ENCODE measurements at regions not wholly inside any gene's neighbourhood (a gene's known extent, or its start where the extent isn't known, plus 50 kb on each side); places are given as distances from the start of the nearest gene placed in this dataset.
"Not testable (repeated sequence)": the region's sequence is repeated elsewhere in the genome, so short reads cannot be mapped to it uniquely, and the experiment has no call there.

DNA sequence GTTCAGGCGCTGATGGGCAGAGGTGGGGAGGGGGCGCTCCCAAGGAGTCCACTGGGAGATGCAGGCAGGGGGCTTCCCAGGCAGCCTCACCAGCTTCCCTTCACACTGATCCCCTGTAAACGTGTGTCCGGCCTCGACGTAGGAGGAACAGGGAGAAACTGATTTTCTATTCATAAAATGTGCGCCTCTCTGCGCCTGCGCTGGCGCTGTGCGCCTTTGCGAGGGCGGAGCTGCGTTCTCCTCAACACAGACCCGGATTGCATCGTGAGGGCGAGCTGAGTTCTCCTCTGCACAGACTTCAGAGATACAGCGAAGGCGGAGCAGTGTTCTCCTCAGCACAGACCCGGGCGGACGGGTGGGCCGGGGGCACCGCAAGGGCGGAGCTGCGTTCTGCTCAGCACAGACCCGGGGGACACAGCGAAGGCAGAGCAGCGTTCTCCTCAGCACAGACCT lies 259.1 kb downstream of the GOLGA6L6 start:
- H3K9me3 Mint-ChIP-seq; H3K27me3 Mint-ChIP-seq; H3K4me1 Mint-ChIP-seq; H3K27ac Mint-ChIP-seq; H3K36me3 Mint-ChIP-seq (ENCODE audit: low read depth); ATAC-seq (replicated peaks); H3K4me3 Mint-ChIP-seq: not testable (repeated sequence)

DNA sequence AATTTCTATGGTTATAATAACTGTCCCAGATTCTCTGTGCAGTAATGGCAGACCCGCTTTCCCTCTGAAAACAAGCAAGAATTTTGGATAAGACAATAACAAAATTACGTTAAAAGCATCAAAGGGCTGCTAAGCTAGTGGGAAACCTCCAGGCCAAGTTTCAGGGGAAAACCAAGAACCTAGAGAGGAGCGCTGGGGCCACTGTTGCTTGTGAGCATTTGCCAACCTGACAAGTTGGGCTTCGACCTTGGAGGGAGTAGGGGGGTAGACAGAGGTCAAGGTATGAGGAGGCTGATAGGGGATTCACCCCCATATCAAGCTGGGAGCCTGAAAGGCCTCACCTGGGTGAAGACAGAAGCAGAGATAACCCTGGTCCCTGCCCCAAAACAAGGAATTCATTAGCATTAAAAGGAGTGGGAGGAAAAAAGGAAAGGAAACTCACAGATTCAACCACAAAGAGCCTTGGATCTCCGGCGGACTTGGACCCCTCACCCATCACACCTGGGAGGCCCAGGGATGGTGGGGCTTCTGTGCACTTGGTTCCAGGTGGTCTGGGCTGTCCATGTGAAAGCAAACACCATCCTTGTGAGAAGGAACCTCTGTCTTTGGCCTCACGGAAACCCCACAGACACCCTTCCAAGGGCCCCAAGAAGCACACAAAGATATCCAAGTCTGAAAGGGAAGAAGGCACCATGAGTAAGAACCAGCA lies 259.9 kb downstream of the GOLGA6L6 start:
- not testable (repeated sequence) for ATAC-seq (replicated peaks); H3K27me3 Mint-ChIP-seq; H3K4me3 Mint-ChIP-seq; H3K27ac Mint-ChIP-seq; H3K36me3 Mint-ChIP-seq (ENCODE audit: low read depth); H3K4me1 Mint-ChIP-seq; H3K9me3 Mint-ChIP-seq

DNA sequence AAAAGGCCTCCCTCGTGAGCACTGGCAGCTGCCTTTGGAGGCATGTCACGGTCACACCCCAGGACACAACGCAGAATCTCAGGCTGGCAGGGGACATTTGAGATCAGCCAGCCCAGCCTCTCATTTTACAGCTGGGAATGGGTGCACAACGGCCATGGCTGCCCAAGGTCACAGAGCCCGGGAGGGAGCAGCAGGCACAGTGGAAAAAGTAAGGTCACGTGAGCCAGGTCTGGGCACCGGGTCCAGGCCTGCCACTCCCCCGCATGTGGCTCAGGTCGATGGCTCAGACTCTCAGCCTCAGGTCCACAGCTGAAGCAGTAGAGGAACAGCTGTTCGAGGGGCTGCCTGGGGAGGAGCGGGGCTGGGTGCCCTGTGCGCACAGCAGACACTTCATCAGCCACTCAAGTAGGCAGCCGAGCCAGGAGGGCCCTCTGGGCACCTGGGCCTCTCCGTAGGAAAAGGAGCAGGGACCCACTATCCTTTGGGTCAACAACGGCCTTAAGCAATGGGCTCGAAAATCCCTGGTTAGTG lies 260.6 kb downstream of the GOLGA6L6 start:
- no peak overlapping the region for H3K27ac Mint-ChIP-seq
- no peaks in the 10 kb centered on the region for H3K27me3 Mint-ChIP-seq
- ATAC-seq (replicated peaks) = peak; percentile 28
- no peaks in the 10 kb centered on the region for H3K36me3 Mint-ChIP-seq (ENCODE audit: low read depth)
- H3K4me1 Mint-ChIP-seq = no peaks in the 10 kb centered on the region
- no peak overlapping the region for H3K4me3 Mint-ChIP-seq
- H3K9me3 Mint-ChIP-seq = no peaks in the 10 kb centered on the region

DNA sequence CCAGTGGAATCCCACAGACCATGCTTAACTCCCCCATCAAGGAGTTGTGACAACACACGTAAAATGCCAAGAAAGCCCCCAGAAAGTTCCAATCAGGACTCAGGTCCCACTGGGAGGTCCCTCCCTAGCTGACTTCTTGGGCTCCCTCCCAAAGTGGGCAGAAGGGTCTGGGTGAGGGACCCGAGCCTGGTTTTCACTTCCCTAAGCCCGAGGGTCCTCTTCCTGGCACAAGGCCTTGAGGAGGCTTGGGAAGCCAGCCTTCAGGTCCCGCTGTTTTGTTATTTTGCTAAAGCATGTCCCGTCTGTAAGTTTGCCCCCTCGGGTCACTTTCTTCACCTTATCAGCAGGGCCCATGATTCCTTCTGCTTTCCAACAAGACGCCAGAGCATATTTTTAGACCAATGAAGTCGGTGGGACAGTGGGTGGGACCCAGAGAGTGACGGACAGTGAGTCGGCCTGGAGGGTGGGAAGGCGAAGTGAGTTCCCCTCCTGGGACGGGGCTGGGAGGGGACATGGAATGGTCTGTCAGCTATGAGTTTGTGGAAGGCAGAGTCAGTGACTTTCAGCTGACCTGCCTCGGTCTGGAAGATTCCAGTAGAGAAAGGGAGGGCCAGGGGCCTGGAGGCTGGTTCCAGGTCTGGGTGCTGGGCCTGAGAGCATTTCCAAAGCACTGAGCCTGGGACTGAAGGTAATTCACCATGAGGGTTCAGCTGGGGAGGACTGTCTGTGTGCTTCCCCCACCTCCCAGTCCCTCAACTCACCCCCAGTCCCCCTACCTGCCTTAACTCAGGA lies 261.3 kb downstream of the GOLGA6L6 start:
- not testable (repeated sequence) for H3K4me3 Mint-ChIP-seq; H3K27me3 Mint-ChIP-seq; H3K36me3 Mint-ChIP-seq (ENCODE audit: low read depth); H3K4me1 Mint-ChIP-seq; H3K9me3 Mint-ChIP-seq; H3K27ac Mint-ChIP-seq
- peak; percentile 11 for ATAC-seq (replicated peaks)

DNA sequence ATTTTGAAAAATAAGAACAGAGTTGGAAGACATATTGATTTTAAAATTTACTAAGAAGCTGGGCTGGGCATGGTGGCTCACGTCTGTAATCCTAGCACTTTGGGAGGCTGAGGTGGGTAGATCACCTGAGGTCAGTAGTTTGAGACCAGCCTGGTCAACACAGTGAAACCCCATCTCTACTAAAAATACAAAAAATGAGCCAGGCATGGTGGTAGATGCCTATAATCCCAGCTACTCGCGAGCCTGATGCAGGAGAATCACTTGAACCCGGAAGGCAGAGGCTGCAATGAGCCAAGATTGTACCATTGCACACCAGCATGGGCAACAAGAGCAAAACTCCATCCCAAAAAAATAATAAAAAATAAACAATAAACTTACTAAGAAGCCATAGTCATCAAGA lies 262.5 kb downstream of the GOLGA6L6 start:
- H3K4me3 Mint-ChIP-seq; H3K9me3 Mint-ChIP-seq; H3K36me3 Mint-ChIP-seq (ENCODE audit: low read depth); H3K4me1 Mint-ChIP-seq; H3K27me3 Mint-ChIP-seq; H3K27ac Mint-ChIP-seq; ATAC-seq (replicated peaks): not testable (repeated sequence)

DNA sequence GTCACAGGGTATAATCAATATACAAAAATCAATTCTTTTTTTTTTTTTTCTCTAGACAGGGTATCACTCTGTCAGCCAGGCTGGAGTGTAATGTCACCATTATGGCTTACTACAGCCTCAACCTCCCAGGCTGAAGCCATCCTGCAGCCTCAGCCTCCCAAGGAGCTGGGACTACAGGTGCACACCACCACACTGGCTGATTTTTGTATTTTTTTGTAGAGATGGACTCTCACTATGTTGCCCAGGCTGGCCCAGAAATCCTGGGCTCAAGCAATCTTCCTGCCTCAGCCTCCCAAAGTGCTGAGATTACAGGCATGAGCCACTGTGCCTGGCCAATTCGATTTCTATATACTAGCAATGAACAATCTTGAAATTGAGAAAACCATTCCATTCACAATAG lies 263.2 kb downstream of the GOLGA6L6 start:
- ATAC-seq (replicated peaks); H3K4me3 Mint-ChIP-seq: not testable (repeated sequence)

DNA sequence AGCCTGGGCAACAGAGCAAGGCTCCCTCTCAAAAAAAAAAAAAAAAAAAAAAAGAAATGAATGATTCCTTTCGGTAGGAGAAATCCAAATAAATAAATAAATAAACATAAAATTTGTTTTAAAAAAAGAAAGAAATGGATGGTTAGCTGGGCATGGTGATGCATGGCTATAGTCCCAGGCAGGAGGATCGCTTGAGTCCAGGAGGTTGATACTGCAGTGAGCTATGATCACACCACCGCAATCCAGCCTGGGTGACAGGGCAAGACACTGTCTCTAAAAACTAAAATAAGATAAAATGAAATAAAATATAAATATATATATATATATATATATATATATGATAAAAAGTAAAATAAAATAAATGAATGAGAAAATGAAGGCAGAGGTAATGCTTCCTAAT lies 264.1 kb downstream of the GOLGA6L6 start:
- H3K9me3 Mint-ChIP-seq; ATAC-seq (replicated peaks); H3K36me3 Mint-ChIP-seq (ENCODE audit: low read depth); H3K27ac Mint-ChIP-seq; H3K4me3 Mint-ChIP-seq; H3K27me3 Mint-ChIP-seq; H3K4me1 Mint-ChIP-seq: not testable (repeated sequence)

More for the DNA sequence above, 263.2 kb downstream of the GOLGA6L6 start:
- H3K27me3 Mint-ChIP-seq; H3K36me3 Mint-ChIP-seq (ENCODE audit: low read depth); H3K9me3 Mint-ChIP-seq; H3K4me1 Mint-ChIP-seq; H3K27ac Mint-ChIP-seq: not testable (repeated sequence)

DNA sequence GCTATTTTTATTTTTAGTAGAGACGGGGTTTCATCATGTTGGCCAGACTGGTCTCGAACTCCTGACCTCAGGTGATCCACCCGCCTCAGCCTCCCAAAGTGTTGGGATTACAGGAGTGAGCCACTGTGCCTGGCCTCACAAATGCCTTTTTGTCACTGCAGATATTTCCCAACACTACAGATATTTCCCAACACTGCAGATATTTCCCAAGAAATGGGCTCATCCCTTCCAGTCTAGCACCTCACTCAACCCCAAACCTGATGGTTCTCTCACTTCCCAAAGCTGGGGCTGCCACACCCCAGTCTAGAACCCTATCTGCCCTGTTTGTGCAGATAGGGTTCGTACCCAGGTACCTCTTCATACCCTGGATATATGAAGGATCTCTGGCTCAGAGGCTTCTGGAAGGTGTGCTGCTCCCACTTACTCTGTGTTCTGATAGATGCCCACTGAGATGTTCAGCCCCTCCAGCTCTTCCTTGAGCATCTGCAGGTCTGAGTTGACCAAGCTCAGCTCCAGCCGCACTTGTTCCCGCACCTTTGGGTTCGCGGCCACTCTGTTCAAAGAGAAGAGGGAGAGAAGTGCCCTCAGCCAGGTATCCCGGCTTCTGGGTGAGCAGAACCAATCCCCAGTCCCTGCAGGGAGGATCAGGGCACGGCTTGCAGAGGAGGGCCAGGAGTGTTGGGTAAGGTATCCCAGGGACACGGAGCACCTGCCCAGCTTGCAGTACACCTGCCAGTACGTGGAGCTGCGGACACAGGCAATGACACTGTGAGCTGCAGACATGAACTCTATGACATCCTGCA lies 265.1 kb downstream of the GOLGA6L6 start:
- H3K4me1 Mint-ChIP-seq; ATAC-seq (replicated peaks); H3K27me3 Mint-ChIP-seq; H3K27ac Mint-ChIP-seq; H3K4me3 Mint-ChIP-seq; H3K36me3 Mint-ChIP-seq (ENCODE audit: low read depth); H3K9me3 Mint-ChIP-seq: not testable (repeated sequence)

DNA sequence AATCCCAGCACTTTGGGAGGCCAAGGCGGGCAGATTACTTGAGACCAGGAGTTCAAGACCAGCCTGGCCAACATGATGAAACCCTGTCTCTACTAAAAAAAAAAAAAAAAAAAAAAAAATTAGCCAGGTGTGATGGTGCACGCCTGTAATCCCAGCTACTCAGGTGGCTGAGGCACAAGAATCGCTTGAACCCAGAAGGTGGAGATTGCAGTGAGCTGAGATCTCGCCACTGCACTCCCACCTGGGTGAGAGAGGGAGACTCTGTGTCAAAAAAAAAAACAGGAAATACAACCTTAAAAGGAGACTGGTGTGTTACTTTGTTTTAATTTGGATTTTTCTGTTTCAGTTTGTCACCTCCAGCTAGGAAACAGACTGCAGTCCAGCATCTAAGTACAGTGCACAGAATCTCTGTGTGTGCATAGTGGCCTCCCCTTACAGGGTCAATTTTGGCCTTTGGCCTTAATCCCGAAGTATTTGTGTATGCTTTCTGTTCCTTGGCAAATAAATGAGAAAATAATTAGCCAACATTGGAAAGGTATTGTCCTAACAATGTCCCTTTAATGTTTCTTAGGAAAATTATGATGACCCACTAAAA lies 266.1 kb downstream of the GOLGA6L6 start:
- not testable (repeated sequence) for ATAC-seq (replicated peaks)

DNA sequence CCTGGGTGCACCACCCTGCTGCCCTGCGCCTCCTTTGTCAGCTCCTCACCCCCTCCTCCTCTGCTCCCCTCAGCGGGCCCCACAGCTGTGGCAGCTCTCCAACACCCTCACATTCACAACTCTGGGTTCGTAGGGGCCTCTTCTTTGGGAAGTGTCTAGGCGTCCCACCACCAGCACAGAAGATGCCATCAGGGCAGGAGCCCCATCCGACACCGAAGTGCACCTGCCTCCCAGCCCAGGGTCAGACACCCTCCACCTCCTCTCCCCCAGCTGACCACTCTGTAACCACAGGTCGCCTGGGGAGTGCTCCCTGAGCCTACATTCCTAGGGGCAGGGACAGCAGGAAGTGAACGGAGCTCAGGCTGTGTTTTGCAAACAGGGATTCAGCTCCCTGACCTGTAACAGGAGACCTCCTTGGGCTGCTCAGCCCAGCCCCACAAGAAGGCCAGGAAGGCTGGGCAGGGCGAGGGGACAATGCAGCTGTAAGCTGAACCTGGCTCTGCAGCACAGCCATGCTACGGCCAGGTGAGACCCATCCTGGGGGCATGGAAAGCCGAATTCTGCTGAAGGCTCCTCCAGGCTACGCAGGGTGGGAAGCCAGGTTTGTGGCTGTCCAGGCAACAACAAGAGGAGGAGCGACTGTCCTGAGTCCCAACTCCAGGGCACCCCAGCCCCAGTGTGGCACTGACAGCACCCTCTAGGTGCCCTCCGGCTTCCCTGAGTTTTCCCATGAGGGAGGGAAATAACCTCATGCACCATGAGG lies 269.0 kb downstream of the GOLGA6L6 start:
- peak; percentile 5 for ATAC-seq (replicated peaks)
- no peak overlapping the region for H3K27ac Mint-ChIP-seq
- no peaks in the 10 kb centered on the region for H3K36me3 Mint-ChIP-seq (ENCODE audit: low read depth)
- H3K4me1 Mint-ChIP-seq = no peaks in the 10 kb centered on the region
- no peak overlapping the region for H3K4me3 Mint-ChIP-seq
- no peaks in the 10 kb centered on the region for H3K27me3 Mint-ChIP-seq
- no peaks in the 10 kb centered on the region for H3K9me3 Mint-ChIP-seq

More for the DNA sequence above, 266.1 kb downstream of the GOLGA6L6 start:
- H3K9me3 Mint-ChIP-seq; H3K4me3 Mint-ChIP-seq; H3K36me3 Mint-ChIP-seq (ENCODE audit: low read depth); H3K27ac Mint-ChIP-seq; H3K27me3 Mint-ChIP-seq; H3K4me1 Mint-ChIP-seq: not testable (repeated sequence)

DNA sequence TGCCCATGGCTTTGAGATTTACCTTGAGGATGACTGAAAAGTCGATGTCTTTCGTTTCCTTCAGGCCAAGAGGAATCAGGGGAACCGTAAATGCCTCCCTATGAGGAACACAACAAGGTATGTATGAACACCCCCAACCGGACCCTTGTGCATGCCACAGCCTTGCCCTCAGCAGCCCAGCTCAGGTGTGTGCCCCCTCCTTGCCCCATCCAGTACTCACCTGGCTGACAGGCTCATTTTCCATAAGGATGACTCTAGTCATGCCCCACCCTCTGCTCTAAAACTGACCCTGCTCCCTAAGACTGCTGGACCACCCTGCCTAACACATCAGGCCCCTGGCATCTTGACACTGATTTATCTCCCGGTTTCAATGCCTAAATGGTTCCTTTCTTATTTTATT lies 270.0 kb downstream of the GOLGA6L6 start:
- no peak overlapping the region for H3K27ac Mint-ChIP-seq
- H3K4me3 Mint-ChIP-seq = no peak overlapping the region
- no peaks in the 10 kb centered on the region for H3K4me1 Mint-ChIP-seq
- H3K9me3 Mint-ChIP-seq = no peaks in the 10 kb centered on the region
- ATAC-seq (replicated peaks) = peak; percentile 15
- no peaks in the 10 kb centered on the region for H3K27me3 Mint-ChIP-seq
- H3K36me3 Mint-ChIP-seq (ENCODE audit: low read depth) = no peaks in the 10 kb centered on the region

DNA sequence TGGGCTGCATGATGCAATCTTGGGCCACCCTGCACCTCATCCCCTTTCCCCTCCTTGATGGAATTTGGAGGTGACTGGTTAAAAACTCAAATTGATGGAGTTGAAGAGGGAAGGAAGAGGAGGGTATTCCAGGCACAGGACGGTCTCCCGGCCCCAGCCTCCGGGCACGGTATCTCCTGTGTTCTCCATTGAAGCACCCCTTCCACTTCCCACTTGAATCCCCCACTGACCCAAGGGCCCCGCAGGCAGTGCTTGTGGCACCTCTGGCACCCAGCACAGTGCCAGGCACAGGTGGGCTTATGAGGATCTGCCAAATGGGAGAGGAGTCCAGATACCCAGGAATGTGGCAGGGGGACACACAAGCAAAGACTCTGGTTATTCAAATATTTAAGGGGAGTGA lies 271.6 kb downstream of the GOLGA6L6 start:
- not testable (repeated sequence) for H3K27me3 Mint-ChIP-seq; H3K4me3 Mint-ChIP-seq; H3K9me3 Mint-ChIP-seq; H3K4me1 Mint-ChIP-seq; H3K27ac Mint-ChIP-seq; H3K36me3 Mint-ChIP-seq (ENCODE audit: low read depth); ATAC-seq (replicated peaks)

DNA sequence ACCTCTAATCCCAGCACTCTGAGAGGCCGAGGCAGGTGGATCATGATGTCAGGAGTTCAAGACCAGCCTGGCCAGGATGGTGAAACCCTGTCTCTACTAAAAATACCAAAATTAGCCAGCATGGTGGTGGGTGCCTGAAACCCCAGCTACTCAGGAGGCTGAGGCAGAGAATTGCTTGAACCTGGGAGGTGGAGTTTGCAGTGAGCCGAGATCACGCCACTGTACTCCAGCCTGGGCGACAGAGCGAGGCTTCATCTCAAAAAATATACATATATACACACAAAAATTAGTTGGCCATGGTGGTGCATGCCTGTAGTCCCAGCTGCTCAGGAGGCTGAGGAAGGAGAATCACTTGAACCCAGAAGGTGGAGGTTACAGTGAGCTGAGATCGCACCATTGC lies 273.6 kb downstream of the GOLGA6L6 start:
- not testable (repeated sequence) for H3K4me3 Mint-ChIP-seq; H3K9me3 Mint-ChIP-seq; H3K4me1 Mint-ChIP-seq; H3K36me3 Mint-ChIP-seq (ENCODE audit: low read depth); ATAC-seq (replicated peaks); H3K27ac Mint-ChIP-seq; H3K27me3 Mint-ChIP-seq
